ENCODE measurements at regions not wholly inside any gene's neighbourhood (a gene's known extent, or its start where the extent isn't known, plus 50 kb on each side); places are given as distances from the start of the nearest gene placed in this dataset.

DNA sequence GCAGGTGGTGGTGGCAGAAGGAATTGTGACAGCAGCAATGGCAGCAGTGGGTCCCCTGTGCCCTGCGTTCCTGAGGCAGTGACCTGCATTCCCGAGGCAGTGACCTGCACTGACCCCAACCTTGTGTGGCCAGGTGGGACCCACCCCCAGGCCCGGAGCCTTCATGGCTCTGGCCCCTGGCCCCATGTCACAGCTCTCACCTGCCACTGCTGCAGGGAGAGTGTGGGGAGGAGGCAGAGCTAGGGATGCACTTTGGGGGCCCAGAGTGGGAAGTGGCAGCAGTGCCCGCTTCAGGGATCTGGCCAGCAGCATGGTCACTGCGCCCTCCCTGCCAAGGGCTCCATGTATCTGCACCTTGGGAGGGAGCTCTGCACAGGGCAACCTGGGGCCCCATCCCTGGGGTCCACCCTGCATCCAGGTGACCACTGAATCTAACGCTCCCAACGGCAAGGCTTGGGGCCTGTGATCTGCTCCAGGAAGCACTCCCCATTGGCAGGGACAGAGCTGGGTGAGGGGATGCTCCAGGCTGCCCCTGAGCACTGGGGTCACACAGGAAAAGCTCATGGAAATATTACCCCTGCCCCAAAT is 618.6 kb downstream of the RWDD3 start:
- TF ChIP-seq, protein P1, sequence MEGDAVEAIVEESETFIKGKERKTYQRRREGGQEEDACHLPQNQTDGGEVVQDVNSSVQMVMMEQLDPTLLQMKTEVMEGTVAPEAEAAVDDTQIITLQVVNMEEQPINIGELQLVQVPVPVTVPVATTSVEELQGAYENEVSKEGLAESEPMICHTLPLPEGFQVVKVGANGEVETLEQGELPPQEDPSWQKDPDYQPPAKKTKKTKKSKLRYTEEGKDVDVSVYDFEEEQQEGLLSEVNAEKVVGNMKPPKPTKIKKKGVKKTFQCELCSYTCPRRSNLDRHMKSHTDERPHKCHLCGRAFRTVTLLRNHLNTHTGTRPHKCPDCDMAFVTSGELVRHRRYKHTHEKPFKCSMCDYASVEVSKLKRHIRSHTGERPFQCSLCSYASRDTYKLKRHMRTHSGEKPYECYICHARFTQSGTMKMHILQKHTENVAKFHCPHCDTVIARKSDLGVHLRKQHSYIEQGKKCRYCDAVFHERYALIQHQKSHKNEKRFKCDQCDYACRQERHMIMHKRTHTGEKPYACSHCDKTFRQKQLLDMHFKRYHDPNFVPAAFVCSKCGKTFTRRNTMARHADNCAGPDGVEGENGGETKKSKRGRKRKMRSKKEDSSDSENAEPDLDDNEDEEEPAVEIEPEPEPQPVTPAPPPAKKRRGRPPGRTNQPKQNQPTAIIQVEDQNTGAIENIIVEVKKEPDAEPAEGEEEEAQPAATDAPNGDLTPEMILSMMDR (IDR thresholded peaks at IDR 0.05), result no peak
- TF ChIP-seq POLR2A (IDR thresholded peaks at IDR 0.05), result no peak
- TF ChIP-seq EP300 (IDR thresholded peaks at IDR 0.05), result no peak

Measured in upper lobe of left lung (tissue), 4 donors.